Skin epidermis (tissue), 12 donors: ENCODE measurements at regions not wholly inside any gene's neighbourhood (a gene's known extent, or its start where the extent isn't known, plus 50 kb on each side); places are given as distances from the start of the nearest gene placed in this dataset.

Source experiments
- H3K27ac ChIP-seq, 21 experiments: fragments of 200-600 bp; sonication (generic) in 11 of 21; one replicate each; pipeline ENCODE4 v1.5.0; 2020; ENCODE audit warnings: mild to moderate bottlenecking in 3 of 21, inconsistent platforms in 2 of 21, moderate library complexity in 2 of 21
- H3K4me3 ChIP-seq, 7 experiments: fragments of 200-600 bp; sonication (generic) in 2 of 7; one replicate each; pipeline ENCODE4 v1.5.0; 2020; ENCODE audit warnings: inconsistent platforms in 2 of 7, mild to moderate bottlenecking in 2 of 7, moderate library complexity in 1 of 7

DNA sequence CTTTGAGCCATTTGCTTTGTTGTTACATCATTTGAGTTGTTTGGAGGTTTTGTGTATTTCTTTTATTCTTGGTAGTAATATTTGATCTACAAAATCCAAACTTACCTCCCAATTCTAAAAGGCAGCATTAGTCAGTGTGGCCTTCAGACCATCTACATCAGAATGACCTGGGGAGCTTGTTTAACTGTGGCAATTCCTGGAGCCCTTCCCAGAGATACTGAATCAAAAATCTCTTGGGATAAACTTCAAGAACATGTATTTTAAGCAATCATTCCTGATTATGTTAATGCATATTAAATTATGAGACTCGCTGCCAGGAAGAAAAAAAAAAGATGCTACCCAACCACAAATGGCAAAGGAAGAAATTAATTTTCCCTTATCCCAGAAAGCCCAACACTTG, 268.9 kb upstream of the PDE4D start:
- Histone ChIP-seq H3K27ac (no peak overlapping the region), H3K4me3 (no peak overlapping the region)

DNA sequence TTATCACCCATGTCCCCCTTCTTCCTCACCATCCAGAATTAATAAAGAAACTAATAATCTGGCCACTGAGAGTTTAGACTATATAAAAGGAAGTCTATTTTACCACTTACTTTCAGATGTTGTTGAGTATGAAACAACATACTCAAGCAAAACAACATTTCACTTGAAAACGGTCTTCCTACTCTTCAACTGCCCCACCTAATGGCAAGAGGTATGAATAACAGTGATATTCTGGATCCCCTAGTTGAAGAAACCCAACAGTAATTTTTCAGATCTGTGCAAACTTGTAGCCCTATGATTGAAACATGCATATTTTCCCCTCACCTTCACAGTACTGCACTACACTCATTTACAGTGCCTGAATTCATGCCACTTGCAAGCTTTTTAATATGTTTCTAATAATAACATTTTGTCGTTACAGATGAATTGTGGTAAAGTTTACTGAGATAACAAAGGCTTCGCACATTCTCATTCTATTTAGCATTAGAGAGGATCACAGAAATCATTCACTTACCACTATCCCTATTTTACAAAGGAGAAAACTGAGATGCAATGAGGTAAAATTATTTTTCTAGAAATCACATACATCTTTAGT, 267.9 kb upstream of the PDE4D start:
- no peak overlapping the region for H3K4me3 ChIP-seq
- H3K27ac ChIP-seq: no peak overlapping the region

DNA sequence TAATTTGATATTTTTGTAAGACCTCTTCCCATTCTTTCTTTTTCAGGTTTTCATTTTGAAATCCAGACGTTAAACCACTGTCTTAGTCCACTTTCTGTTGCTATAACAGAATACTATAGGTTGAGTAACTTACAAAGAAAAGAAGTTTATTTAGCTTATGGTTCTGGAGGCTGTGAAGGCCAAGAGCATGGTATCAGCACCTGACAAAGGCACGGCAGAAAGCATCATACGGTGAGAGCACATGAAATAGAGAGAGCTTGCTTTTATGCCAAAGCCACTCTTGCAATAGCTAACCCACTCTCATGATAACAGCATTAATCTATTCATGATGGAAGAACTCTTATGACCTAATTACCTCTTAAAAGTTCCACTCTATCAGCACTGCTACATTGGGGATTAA, 255.6 kb upstream of the PDE4D start:
- Histone ChIP-seq H3K4me3 (no peak overlapping the region), H3K27ac (no peak overlapping the region)

DNA sequence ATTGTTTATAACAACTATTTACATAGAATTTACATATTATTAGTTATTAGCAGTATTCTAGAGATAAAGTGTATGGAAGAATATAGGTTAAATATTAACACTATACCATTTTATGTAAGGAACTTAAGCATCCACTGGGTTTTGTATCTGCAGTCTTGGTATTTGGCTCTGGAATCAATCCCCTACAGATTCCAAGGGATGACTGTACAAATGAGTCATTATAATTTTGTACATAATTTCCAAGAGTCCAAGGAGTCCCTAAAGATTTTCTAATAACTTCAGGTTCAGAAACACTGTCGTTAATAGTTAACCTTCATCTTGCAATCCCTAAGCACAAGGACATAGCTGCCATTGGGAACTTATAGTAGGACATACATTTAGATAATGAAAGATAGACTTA, 254.8 kb upstream of the PDE4D start:
- H3K4me3 ChIP-seq: no peak overlapping the region
- H3K27ac ChIP-seq: no peak overlapping the region

DNA sequence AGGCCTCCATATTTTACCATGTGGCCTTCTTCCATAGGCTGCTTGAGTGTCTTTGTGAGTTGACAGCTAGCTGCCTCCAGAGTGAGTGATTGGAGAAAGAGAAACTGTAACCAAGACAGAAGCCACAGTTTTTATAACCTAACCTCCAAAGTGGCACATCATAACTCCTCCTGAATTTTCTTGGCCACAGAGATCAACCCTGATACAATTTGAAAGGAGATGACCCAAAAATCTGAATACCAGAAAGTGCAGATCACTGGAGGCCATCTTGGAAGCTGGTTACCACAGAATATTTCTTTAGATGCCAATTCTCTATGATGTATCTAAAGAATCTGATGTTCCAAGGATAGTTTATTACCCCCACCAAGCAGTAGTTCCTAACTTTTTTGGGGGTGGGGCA, 254.3 kb upstream of the PDE4D start:
- Histone ChIP-seq H3K4me3 (no peak overlapping the region), H3K27ac (no peak overlapping the region)

DNA sequence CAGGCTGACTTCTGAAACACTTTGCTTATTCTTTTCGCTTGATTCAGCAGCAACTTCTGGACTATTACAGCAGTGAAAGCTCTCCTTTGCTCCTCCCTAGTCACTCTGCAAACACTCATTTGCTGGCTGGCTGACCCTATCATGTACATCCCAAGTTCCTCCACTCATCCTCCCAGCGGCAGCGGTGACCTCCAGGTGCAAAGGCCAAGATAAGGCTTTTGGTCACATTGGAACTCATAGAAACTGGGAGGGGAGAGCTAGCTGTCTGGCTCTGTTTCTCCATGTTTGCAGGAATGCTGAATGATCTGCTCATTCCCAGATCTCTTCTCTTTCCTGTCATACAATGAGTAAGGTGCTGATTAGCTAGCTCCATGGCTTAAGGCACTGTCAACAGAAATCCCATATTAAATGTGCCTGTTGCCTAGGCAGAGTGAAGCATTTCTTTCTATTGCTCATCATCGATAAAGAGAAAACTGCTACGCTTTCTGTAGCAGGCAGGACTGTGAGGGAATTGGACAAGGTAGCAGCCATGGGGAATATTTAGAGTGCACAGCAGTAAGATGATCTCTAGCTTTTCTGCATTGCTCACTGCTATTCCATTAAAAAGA, 250.5 kb upstream of the PDE4D start:
- Histone ChIP-seq H3K27ac (no peak overlapping the region), H3K4me3 (no peak overlapping the region)

DNA sequence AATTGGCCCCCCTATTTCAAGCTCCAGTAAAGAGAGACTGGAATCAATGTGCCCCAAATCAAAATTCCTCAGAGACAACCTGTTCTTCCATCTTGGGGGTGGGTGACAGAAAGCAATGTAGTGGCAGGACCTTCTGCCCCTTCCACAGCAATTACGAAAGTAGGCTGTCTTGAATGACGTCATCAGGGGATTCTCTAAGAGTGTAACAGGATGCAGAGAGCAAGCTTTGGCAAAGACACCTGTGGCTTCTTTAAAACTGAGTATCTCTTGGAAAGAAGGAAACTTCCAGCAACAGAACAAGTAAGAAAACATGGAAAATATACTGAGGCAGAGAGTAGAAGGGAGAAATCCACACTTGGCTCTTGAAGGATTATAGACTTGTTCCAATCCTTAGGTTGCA, 247.6 kb upstream of the PDE4D start:
- no peak overlapping the region for H3K4me3 ChIP-seq
- H3K27ac ChIP-seq: no peak overlapping the region

DNA sequence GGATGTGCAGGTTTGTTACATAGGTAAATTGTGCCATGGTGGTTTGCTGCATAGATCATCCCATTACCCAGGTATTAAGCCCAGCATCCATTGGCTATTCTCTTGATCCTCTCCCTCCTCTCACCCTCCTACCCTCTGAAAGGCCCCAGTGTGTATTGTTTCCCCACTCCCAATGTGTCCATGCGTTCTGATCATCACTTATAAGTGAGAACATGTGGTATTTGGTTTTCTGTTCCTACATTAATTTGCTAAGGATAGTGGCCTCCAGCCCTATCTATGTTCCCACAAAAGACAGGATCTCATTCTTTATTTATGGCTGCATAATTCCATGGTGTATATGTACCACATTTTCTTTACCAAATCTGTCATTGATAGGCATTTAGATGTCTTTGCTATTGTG, 243.3 kb upstream of the PDE4D start:
- no peak overlapping the region for H3K27ac ChIP-seq
- no peak overlapping the region for H3K4me3 ChIP-seq

DNA sequence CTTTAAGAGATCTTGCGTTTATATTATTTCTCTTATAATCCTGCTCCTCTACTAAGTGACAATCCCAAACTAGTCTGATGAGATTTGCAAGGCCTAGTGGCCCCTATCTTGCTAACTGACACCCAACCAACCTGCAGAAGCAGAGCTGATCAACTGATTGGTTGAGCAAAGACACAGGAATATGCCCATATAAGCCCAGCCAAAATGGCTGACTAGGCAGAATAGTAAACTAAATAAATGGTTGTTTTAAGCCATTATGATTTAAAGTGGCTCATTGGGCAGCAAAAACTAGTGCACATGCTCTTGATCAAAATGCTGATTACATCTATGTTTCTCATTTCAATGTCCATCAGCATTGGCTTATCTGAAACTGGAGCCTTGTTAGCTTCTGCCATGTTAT, 238.0 kb upstream of the PDE4D start:
- H3K4me3 ChIP-seq: no peak overlapping the region
- no peak overlapping the region for H3K27ac ChIP-seq

DNA sequence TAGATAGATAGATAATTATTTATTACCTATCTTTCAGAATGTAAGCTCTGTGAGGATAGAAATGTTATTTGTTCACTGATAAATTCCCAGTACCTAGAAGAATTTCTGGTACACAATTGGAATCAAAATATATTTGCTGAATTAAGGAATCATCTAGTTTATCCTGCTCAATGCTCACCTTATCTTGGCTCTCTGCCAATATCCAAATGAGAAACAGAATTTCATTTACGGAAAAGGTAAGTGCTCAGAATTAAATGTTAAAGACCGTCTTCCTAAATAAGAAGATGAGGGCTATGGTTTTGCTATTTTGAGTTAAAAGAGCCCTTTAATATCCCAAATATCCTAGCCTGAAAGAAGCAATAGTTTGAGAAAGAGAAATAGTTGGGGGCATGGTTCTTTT, 232.1 kb upstream of the PDE4D start:
- Histone ChIP-seq H3K27ac (no peak overlapping the region), H3K4me3 (no peak overlapping the region)

DNA sequence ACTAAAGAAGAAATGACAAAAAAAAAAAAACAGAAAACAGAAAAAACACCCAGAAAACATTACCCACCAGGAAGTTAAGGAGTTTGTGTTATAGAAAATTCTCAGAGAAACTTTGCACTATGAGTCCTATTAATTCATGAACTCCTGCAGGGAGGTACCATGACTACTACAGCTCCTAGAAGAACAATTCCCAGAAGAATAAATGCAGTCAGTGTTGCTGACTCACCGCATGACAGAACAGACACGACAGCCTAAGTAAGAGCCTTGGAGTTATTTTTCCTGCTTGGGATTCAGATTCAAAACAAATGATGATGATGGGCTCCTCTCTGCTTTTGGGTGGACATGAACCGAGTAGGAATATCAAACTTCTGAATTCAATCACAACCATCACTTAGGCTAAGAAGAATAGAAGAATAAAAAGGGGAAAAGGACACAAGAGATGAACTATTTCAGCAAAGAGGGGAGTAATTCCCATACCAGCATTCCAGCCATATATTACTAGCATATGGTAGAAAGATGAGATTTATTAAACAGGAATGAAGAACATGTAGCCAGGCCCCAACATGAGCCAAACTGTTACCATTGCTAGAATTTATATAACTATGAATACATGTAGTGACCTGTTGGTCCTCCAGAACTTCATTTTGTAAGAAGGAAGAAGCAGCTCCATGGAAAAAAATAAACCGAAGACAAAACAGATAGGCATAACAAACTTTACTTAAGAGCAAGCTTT, 209.6 kb upstream of the PDE4D start:
- Histone ChIP-seq H3K27ac (no peak overlapping the region), H3K4me3 (no peak overlapping the region)

DNA sequence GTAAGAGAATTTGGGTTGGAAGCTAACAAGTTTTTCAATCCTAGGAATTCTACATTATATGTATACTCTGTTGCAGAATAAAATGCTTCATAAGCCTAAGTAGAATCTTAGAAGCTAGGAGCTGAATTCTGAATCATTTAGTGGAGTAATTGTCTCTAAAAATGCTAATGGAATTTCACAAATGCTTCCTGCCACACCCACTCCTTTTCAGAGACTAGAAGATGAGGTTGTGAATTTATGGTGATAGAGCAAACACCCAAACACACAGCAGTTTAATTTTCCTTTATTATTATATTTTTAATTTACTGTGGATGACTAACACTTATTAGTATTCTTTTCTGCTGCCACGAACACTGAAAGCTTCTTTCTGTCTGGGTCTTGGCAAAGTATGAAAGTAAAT, 208.0 kb upstream of the PDE4D start:
- Histone ChIP-seq H3K4me3 (no peak overlapping the region), H3K27ac (no peak overlapping the region)

DNA sequence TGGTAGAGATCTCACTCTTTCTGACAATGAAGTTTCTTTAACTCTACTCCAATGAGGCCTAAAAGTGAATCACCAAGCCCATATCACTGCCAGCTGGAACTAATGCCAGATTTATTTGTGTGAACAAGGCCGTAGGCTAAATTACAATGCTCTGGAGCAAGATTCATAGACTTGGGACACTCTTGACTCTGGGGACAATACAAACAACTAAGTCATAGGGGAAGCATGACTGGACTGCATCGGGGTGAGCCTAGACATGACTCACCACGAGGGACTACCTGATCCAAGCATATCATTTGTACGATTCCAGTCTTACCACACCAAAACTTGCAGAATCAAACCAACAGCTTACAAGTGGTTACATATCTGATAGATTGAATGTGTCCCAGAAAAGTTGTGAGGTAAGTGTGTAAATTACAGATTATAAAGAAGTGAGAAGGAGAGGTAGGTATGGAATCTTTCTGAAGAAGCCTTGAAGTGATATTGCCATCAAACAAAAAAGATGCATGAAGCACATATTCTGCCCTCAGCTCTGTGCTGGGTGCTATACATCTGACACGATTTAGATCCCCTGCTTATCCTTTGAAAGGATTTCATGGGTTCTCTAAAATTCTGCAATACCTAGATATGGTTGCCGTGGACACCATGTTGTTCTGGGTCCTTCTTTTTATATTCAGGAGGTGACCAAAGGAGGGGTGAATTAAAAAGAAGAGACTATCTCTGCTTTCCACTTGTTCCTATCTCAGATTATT, 199.3 kb upstream of the PDE4D start:
- Histone ChIP-seq H3K27ac (no peak overlapping the region), H3K4me3 (no peak overlapping the region)

DNA sequence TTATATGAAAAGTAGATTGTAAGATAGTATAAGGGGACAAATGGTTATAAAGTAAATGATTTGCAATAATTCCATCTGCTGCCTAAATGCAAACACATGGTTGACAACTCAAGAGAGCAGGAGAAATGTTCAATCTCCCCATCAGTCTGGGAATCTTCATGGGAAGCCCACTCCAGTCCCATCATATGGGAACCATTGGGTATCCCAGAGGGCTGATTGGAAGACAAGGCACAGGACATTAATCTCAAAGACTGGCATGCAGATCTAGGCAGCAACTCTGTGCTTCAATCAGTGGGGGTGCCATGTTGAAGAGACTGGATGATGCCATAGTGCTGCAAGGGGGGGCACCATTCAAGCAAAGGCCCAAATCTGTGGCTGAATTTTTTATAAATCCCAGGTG, 193.1 kb upstream of the PDE4D start:
- H3K4me3 ChIP-seq: no peak overlapping the region
- H3K27ac ChIP-seq: no peak overlapping the region

DNA sequence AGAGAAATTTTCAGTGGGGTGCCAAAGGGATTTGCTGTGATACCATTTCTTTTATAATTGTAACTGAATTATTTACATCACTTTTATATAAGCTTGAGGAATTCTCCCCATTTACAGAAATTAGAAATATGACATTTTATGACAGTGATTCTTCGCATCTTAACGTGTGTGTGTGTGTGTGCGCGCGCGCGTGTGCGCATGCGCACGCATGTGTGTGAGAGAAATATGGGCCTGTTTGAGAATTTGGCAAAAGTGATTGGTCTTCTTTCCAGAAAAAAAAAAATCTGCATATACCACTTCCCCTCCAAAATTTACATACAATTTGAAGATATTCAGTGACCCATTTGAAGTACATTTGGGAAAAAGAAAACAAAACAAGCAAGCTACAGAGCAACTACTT, 190.7 kb upstream of the PDE4D start:
- no peak overlapping the region for H3K4me3 ChIP-seq
- no peak overlapping the region for H3K27ac ChIP-seq

DNA sequence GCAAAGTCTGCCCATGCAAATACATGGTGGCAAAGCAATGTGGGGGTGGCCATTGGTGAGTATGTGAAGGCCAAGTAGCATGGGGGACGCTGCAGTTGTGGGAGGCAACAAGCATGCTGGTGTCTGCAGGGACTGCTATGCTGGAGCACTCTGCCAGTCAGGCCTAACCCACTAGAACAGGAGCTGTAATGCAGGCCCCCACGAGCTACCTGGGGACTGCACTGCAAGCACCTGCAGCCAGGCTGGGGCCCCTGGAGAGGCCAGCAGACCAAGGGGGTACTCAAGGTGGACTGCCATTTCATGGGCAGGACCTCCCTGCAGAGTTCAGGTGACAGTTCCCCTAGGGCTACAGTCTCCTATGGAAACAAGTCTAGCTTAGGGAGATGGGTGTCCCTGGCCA, 183.8 kb upstream of the PDE4D start:
- no peak overlapping the region for H3K4me3 ChIP-seq

DNA sequence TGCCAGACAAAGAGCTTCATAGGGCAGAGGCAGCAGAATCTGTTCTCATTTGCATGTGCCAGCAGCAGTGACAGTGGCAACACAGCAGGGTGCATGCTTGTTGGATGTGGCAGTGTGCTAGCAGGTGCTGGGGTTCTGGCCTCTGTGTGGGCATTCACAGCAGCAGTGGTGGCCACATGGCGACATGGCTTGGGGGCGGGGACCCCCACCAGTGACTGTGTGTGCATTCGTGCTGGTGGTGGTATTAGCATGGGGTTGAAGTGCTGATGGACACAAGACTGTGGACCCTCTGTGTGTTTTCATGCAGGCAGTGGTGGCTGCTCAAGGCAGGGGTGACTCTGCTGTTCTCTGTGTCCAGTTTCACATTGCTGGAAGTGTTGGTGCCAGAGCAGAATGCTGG, 183.2 kb upstream of the PDE4D start:
- Histone ChIP-seq H3K4me3 (no peak overlapping the region), H3K27ac (no peak overlapping the region)

More for the DNA sequence above, 183.8 kb upstream of the PDE4D start:
- no peak overlapping the region for H3K27ac ChIP-seq

DNA sequence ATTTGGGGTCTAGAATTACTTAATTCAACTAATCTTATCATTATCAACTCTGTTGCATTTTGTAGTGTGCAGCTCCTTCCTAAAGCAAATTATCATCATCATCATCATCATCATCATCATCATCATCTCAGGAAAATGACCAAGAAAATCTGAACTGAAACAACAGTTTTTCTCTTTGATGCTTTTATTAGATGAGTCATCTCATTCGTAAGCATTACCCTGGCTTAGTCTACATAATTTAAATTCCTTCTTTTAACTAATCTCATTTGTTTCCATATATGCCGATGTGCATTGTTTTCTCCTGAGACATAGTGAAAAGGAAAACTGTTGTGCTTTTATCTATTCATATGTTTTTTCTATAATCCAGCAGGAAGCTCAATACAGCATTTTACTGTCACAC, 173.0 kb upstream of the PDE4D start:
- Histone ChIP-seq H3K4me3 (no peak overlapping the region), H3K27ac (no peak overlapping the region)

DNA sequence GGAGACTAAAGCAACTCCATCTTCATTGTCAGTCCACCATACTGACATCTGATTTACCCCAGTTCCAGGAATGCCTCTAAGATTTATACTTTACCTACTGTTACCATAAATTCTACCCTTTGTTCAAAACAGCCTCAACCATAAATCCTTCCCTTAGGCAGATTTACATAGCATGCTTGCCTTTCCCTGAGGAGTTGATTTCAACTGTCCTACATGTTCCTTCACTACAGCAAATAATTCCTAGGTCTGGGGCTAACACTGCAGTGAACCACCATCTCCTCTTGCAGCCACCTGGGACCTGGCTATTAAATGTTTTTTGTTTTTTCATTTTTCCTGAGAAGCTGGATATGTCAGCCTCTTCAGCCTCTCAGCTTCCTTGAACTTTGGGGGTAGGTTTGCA, 166.9 kb upstream of the PDE4D start:
- H3K4me3 ChIP-seq: no peak overlapping the region

DNA sequence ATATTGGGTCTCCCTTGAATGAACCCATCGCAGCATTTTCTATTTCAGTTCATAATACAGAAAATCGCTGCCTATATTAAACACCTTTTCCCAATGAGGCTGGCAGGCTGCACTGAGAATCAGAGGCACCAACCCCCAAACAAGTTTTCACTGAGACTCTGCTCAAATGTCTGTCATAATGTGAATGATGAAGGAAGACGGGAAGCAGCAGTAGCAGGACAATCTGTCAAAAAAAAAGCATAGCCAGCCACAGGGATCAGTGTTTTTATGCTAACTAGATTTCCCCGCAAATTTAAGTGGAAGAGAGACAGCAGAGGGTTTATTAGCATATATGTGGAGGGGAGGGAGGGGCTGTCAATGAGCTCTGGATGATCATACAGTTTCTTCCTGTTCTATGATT, 162.7 kb upstream of the PDE4D start:
- Histone ChIP-seq H3K4me3 (no peak overlapping the region), H3K27ac (no peak overlapping the region)

More for the DNA sequence above, 166.9 kb upstream of the PDE4D start:
- H3K27ac ChIP-seq: no peak overlapping the region

DNA sequence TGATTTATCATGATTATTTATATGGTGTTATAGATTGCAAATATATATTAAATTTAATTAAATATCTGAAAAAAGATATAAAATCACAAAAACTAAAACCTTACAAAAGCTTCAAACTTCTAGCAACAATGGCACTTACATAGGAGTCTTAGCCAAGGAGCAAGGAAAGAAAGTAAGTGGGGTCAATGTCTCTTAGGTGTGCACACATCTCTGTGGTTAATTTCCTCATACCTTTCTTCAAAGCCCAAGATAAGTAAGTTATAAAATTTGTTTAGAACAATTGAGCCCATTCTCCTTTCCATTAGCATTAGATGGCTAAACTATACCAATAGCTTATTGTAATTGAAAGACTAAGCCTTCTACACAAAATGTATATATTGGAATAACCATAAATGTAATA, 161.6 kb upstream of the PDE4D start:
- H3K4me3 ChIP-seq: no peak overlapping the region
- no peak overlapping the region for H3K27ac ChIP-seq
